SK-N-SH treated with all-trans-retinoic acid at 6 μM for 48 hours (cell line): ENCODE measurements at regions not wholly inside any gene's neighbourhood (a gene's known extent, or its start where the extent isn't known, plus 50 kb on each side); places are given as distances from the start of the nearest gene placed in this dataset.

ENCODE experiments used
- ATAC-seq: fragments of 200-7000 bp; cut with Tn5 transposase; 3 replicates; pipeline ENCODE4 v1.9.1; 2020; ENCODE audit warnings: mild to moderate bottlenecking, moderate library complexity
- ARNTL ChIP-seq: fragments of 450-650 bp; formaldehyde crosslinking; IDR thresholded peaks from 2 replicates; pipeline ENCODE4 v1.5.0; 2020; ENCODE audit warnings: low read depth, mild to moderate bottlenecking, moderate library complexity, borderline replicate concordance
- BACH2 ChIP-seq: fragments of 250-450 bp; sonication (Bioruptor Pico); IDR thresholded peaks from 2 replicates; pipeline ENCODE4 v1.9.0; 2021; ENCODE audit warnings: mild to moderate bottlenecking, borderline replicate concordance
- CREB5 ChIP-seq: fragments of 250-450 bp; sonication (Bioruptor Pico); IDR thresholded peaks from 2 replicates; pipeline ENCODE4 v1.5.1; 2020; ENCODE audit warnings: low read depth, mild to moderate bottlenecking, moderate library complexity
- CSDC2 ChIP-seq: fragments of 250-450 bp; sonication (Bioruptor Pico); IDR thresholded peaks from 2 replicates; pipeline ENCODE4 v1.5.0; 2020; ENCODE audit warnings: mild to moderate bottlenecking, moderate library complexity
- CSRNP3 ChIP-seq: fragments of 250-450 bp; sonication (Bioruptor Pico); IDR thresholded peaks from 2 replicates; pipeline ENCODE4 v1.5.1; 2021; ENCODE audit warnings: mild to moderate bottlenecking, moderate library complexity
- ESRRG ChIP-seq: fragments of 250-450 bp; sonication (Bioruptor Pico); IDR thresholded peaks from 2 replicates; pipeline ENCODE4 v1.6.1; 2021; ENCODE audit warnings: mild to moderate bottlenecking
- GLIS3 ChIP-seq: fragments of 250-450 bp; sonication (Bioruptor Pico); IDR thresholded peaks from 2 replicates; pipeline ENCODE4 v1.5.0; 2020; ENCODE audit warnings: mild to moderate bottlenecking, moderate library complexity
- ISL1 ChIP-seq: fragments of 250-450 bp; sonication (Bioruptor Pico); IDR thresholded peaks from 2 replicates; pipeline ENCODE4 v2.1.2; 2022; ENCODE audit warnings: mild to moderate bottlenecking, moderate library complexity
- OSR1 ChIP-seq: fragments of 250-450 bp; sonication (Bioruptor Pico); IDR thresholded peaks from 2 replicates; pipeline ENCODE4 v1.8.0; 2022; ENCODE audit warnings: moderate library complexity, mild to moderate bottlenecking, inconsistent platforms
- PATZ1 ChIP-seq: fragments of 250-450 bp; sonication (Bioruptor Pico); IDR thresholded peaks from 2 replicates; pipeline ENCODE4 v1.8.0; 2020; ENCODE audit warnings: mild to moderate bottlenecking, moderate library complexity, borderline replicate concordance
- PPARA ChIP-seq: fragments of 250-450 bp; sonication (Bioruptor Pico); IDR thresholded peaks from 2 replicates; pipeline ENCODE4 v1.5.0; 2020; ENCODE audit warnings: mild to moderate bottlenecking, borderline replicate concordance
- SNAI2 ChIP-seq: fragments of 250-450 bp; sonication (Bioruptor Pico); IDR thresholded peaks from 2 replicates; pipeline ENCODE4 v1.5.0; 2020; ENCODE audit warnings: mild to moderate bottlenecking, moderate library complexity
- TCF4 ChIP-seq: fragments of 250-450 bp; sonication (Bioruptor Pico); IDR thresholded peaks from 2 replicates; pipeline ENCODE4 v1.8.0; 2021; ENCODE audit warnings: mild to moderate bottlenecking, moderate library complexity, borderline replicate concordance
- ZC3H10 ChIP-seq: fragments of 250-450 bp; sonication (Bioruptor Pico); IDR thresholded peaks from 2 replicates; pipeline ENCODE4 v1.5.1; 2021; ENCODE audit warnings: mild to moderate bottlenecking, moderate library complexity
- ZFP30 ChIP-seq: fragments of 450-650 bp; formaldehyde crosslinking; IDR thresholded peaks from 2 replicates; pipeline ENCODE4 v1.5.0; 2022; ENCODE audit warnings: mild to moderate bottlenecking, moderate library complexity
- ZNF565 ChIP-seq: fragments of 450-650 bp; formaldehyde crosslinking; conservative IDR thresholded peaks from 2 replicates; pipeline ENCODE4 v1.5.0; 2020; ENCODE audit warnings: low read depth, mild to moderate bottlenecking, moderate library complexity
- ZNF70 ChIP-seq: fragments of 450-650 bp; formaldehyde crosslinking; IDR thresholded peaks from 2 replicates; pipeline ENCODE4 v1.5.0; 2020; ENCODE audit warnings: mild to moderate bottlenecking, moderate library complexity
- ZNF8 ChIP-seq: fragments of 450-650 bp; formaldehyde crosslinking; IDR thresholded peaks from 2 replicates; pipeline ENCODE4 v1.5.0; 2020; ENCODE audit warnings: mild to moderate bottlenecking, moderate library complexity

GRCh38 chr6:139654888-139655782 lies 280.7 kb upstream of the CITED2 start (continued):
- TF ChIP-seq CREB5 (CRISPR knock-in tag): no peak
- no peak for TF ChIP-seq PATZ1 (CRISPR knock-in tag)
- no peak for TF ChIP-seq ISL1
- TF ChIP-seq ARNTL: no peak

- TF ChIP-seq ESRRG (CRISPR knock-in tag) (no peak), GLIS3 (no peak), TCF4 (no peak)
- no peak for ATAC-seq
These were observed 279.9 kb upstream of the CITED2 start for GRCh38 chr6:139654309-139654708.

GRCh38 chr6:139653111-139653510 lies 278.7 kb upstream of the CITED2 start:
- ATAC-seq: no peak
- TF ChIP-seq PATZ1 (CRISPR knock-in tag) (no peak), ESRRG (CRISPR knock-in tag) (no peak)
- TF ChIP-seq, all 23 proteins: peak for 0

- no peak for ATAC-seq
- TF ChIP-seq CREB5 (CRISPR knock-in tag) (no peak), ESRRG (CRISPR knock-in tag) (no peak), TCF4 (no peak), ISL1 (no peak), BACH2 (CRISPR knock-in tag) (no peak)
These were observed 276.5 kb upstream of the CITED2 start for GRCh38 chr6:139650941-139651340.

- ATAC-seq: no peak
- no peak for TF ChIP-seq SNAI2
- no peak for TF ChIP-seq ZC3H10 (CRISPR knock-in tag)
- TF ChIP-seq CREB5 (CRISPR knock-in tag): no peak
- no peak for TF ChIP-seq ZNF70 (CRISPR knock-in tag)
- no peak for TF ChIP-seq BACH2 (CRISPR knock-in tag)
These were observed 275.3 kb upstream of the CITED2 start for GRCh38 chr6:139649732-139650131.

- TF ChIP-seq GLIS3: no peak
- TF ChIP-seq BACH2 (CRISPR knock-in tag): no peak
- TF ChIP-seq CSDC2 (CRISPR knock-in tag): no peak
- ATAC-seq: no peak
These were observed 274.7 kb upstream of the CITED2 start for GRCh38 chr6:139649128-139649527.

- no peak for ATAC-seq
- no peak for TF ChIP-seq PPARA
- no peak for TF ChIP-seq CSRNP3
- no peak for TF ChIP-seq ZNF70 (CRISPR knock-in tag)
- TF ChIP-seq OSR1: no peak
- TF ChIP-seq ZFP30: no peak
- no peak for TF ChIP-seq TCF4
- no peak for TF ChIP-seq ZNF8 (CRISPR knock-in tag)
- TF ChIP-seq ZC3H10 (CRISPR knock-in tag): no peak
- TF ChIP-seq GLIS3: no peak
- TF ChIP-seq ARNTL: no peak
- no peak for TF ChIP-seq CSDC2 (CRISPR knock-in tag)
- no peak for TF ChIP-seq ZNF565 (CRISPR knock-in tag)
These were observed 274.1 kb upstream of the CITED2 start for GRCh38 chr6:139648430-139649000.
